ENCODE measurements at regions not wholly inside any gene's neighbourhood (a gene's known extent, or its start where the extent isn't known, plus 50 kb on each side); places are given as distances from the start of the nearest gene placed in this dataset.

GRCh38 chr4:26160591-26160990, 160.2 kb upstream of the RBPJ start:
- TF ChIP-seq ZC3H10 (CRISPR knock-in tag; IDR thresholded peaks at IDR 0.05) (no peak), GLIS3 (CRISPR knock-in tag; IDR thresholded peaks at IDR 0.05) (no peak), POU6F1 (CRISPR knock-in tag; IDR thresholded peaks at IDR 0.05; ENCODE audit: borderline replicate concordance, low read depth) (no peak), ESRRG (CRISPR knock-in tag; IDR thresholded peaks at IDR 0.05) (no peak), SNAI2 (CRISPR knock-in tag; IDR thresholded peaks at IDR 0.05) (no peak), PPARA (CRISPR knock-in tag; IDR thresholded peaks at IDR 0.05; ENCODE audit: borderline replicate concordance) (no peak), TOX (CRISPR knock-in tag; IDR thresholded peaks at IDR 0.05; ENCODE audit: borderline replicate concordance) (no peak), ZNF565 (CRISPR knock-in tag; conservative IDR thresholded peaks at IDR 0.05; ENCODE audit: low read depth) (no peak), TSHZ2 (CRISPR knock-in tag; IDR thresholded peaks at IDR 0.05) (no peak), BACH2 (CRISPR knock-in tag; IDR thresholded peaks at IDR 0.05; ENCODE audit: borderline replicate concordance) (no peak), OSR1 (CRISPR knock-in tag; IDR thresholded peaks at IDR 0.05) (no peak), CSDC2 (CRISPR knock-in tag; IDR thresholded peaks at IDR 0.05) (no peak), PATZ1 (CRISPR knock-in tag; IDR thresholded peaks at IDR 0.05; ENCODE audit: borderline replicate concordance) (no peak)

GRCh38 chr4:26161030-26161824, 159.6 kb upstream of the RBPJ start:
- TF ChIP-seq CSRNP3 (CRISPR knock-in tag; IDR thresholded peaks at IDR 0.05) = no peak
- TF ChIP-seq POU6F1 (CRISPR knock-in tag; IDR thresholded peaks at IDR 0.05; ENCODE audit: borderline replicate concordance, low read depth) = no peak
- no peak for TF ChIP-seq ZNF565 (CRISPR knock-in tag; conservative IDR thresholded peaks at IDR 0.05; ENCODE audit: low read depth)
- TF ChIP-seq CSDC2 (CRISPR knock-in tag; IDR thresholded peaks at IDR 0.05) = no peak
- TF ChIP-seq BACH2 (CRISPR knock-in tag; IDR thresholded peaks at IDR 0.05; ENCODE audit: borderline replicate concordance) = no peak
- peak; percentile 70 for ATAC-seq

More at GRCh38 chr4:26160591-26160990, 160.2 kb upstream of the RBPJ start:
- ATAC-seq = no peak

- no peak for ATAC-seq
- TF ChIP-seq SNAI2 (CRISPR knock-in tag; IDR thresholded peaks at IDR 0.05) (no peak), OSR1 (CRISPR knock-in tag; IDR thresholded peaks at IDR 0.05) (no peak), ZNF8 (CRISPR knock-in tag; IDR thresholded peaks at IDR 0.05) (no peak), CSRNP3 (CRISPR knock-in tag; IDR thresholded peaks at IDR 0.05) (no peak), BACH2 (CRISPR knock-in tag; IDR thresholded peaks at IDR 0.05; ENCODE audit: borderline replicate concordance) (no peak), ESRRG (CRISPR knock-in tag; IDR thresholded peaks at IDR 0.05) (no peak), PPARA (CRISPR knock-in tag; IDR thresholded peaks at IDR 0.05; ENCODE audit: borderline replicate concordance) (no peak), ZNF70 (CRISPR knock-in tag; IDR thresholded peaks at IDR 0.05) (no peak), ZC3H10 (CRISPR knock-in tag; IDR thresholded peaks at IDR 0.05) (no peak), ISL1 (CRISPR knock-in tag; IDR thresholded peaks at IDR 0.05) (no peak), PATZ1 (CRISPR knock-in tag; IDR thresholded peaks at IDR 0.05; ENCODE audit: borderline replicate concordance) (no peak), POU6F1 (CRISPR knock-in tag; IDR thresholded peaks at IDR 0.05; ENCODE audit: borderline replicate concordance, low read depth) (no peak), ARNTL (CRISPR knock-in tag; IDR thresholded peaks at IDR 0.05; ENCODE audit: borderline replicate concordance, low read depth) (no peak), GLIS3 (CRISPR knock-in tag; IDR thresholded peaks at IDR 0.05) (no peak), CSDC2 (CRISPR knock-in tag; IDR thresholded peaks at IDR 0.05) (no peak)
These were observed 158.7 kb upstream of the RBPJ start for GRCh38 chr4:26162101-26162500.
